Adrenal gland (tissue), 5 donors: ENCODE measurements at regions not wholly inside any gene's neighbourhood (a gene's known extent, or its start where the extent isn't known, plus 50 kb on each side); places are given as distances from the start of the nearest gene placed in this dataset.

ENCODE experiments used
- CTCF ChIP-seq, 6 experiments: fragments of 450-650 bp in 4 of 6; fragments of 200-600 bp in 2 of 6; sonication (generic) in 1 of 6; IDR thresholded peaks; 1 replicate in 5 of 6; 2 replicates in 1 of 6; pipeline versions ENCODE4 v1.5.1 to v1.8.0; 2016 to 2021; ENCODE audit warnings: antibody characterized with exemption in 6 of 6, mild to moderate bottlenecking in 2 of 6, moderate library complexity in 1 of 6
- POLR2A ChIP-seq, 2 donors: fragments of 450-650 bp; IDR thresholded peaks; one replicate each; pipeline ENCODE4 v1.6.1; 2017; ENCODE audit warnings: antibody characterized with exemption in 2 of 2, mild to moderate bottlenecking in 2 of 2, moderate library complexity in 1 of 2
- donor health status: DM: no; HTN: no; CAD: no.

- TF ChIP-seq CTCF (IDR thresholded peaks at IDR 0.05) (no peak), POLR2A (IDR thresholded peaks at IDR 0.05) (no peak)
Observed at GRCh38 chr9:88723751-88724150, 188.8 kb downstream of the NXNL2 start.
